Stomach (tissue), 4 donors: ENCODE measurements at regions not wholly inside any gene's neighbourhood (a gene's known extent, or its start where the extent isn't known, plus 50 kb on each side); places are given as distances from the start of the nearest gene placed in this dataset.

ENCODE experiments used
- POLR2AphosphoS5 ChIP-seq, 3 donors: sonication (generic); formaldehyde crosslinking; IDR thresholded peaks; one replicate each; pipeline ENCODE4 v1.6.1; 2016; ENCODE audit warnings: antibody characterized with exemption in 3 of 3
- TF ChIP-seq, protein P1 (sequence below), 7 experiments: fragments of 450-650 bp in 4 of 7; fragments of 200-600 bp in 3 of 7; sonication (generic) in 3 of 7; IDR thresholded peaks; one replicate each; pipeline ENCODE4 v1.5.1; 2016 to 2019; ENCODE audit warnings: antibody characterized with exemption in 7 of 7, control low read depth in 2 of 7, mild to moderate bottlenecking in 1 of 7

DNA sequence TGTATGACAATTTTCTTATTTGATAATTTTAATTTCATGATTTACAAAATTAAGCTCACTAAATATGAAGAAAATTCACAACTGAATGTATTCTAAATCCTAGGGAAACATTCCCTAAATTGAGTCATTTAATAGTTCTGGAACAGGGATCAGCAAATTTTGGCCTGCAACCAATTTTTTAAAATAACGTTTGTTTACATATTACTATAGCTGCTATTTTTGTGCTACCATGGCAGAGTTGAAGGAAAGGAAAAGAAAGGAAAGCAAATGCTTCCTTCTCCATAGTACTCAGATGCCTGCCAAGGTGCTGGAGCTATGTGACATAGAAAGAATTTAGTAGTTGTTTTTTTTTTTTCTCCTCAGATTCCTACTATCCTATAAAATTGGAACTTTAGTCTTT is 1307.7 kb upstream of the LRRTM3 start:
- TF ChIP-seq, protein P1, sequence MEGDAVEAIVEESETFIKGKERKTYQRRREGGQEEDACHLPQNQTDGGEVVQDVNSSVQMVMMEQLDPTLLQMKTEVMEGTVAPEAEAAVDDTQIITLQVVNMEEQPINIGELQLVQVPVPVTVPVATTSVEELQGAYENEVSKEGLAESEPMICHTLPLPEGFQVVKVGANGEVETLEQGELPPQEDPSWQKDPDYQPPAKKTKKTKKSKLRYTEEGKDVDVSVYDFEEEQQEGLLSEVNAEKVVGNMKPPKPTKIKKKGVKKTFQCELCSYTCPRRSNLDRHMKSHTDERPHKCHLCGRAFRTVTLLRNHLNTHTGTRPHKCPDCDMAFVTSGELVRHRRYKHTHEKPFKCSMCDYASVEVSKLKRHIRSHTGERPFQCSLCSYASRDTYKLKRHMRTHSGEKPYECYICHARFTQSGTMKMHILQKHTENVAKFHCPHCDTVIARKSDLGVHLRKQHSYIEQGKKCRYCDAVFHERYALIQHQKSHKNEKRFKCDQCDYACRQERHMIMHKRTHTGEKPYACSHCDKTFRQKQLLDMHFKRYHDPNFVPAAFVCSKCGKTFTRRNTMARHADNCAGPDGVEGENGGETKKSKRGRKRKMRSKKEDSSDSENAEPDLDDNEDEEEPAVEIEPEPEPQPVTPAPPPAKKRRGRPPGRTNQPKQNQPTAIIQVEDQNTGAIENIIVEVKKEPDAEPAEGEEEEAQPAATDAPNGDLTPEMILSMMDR (IDR thresholded peaks at IDR 0.05) = no peak
- no peak for TF ChIP-seq POLR2AphosphoS5 (IDR thresholded peaks at IDR 0.05)
